Activated T-cell treated with anti-CD3 and anti-CD28 coated beads, Interleukin-2, amount 50 U/mL, for 4 hours (primary cell): ENCODE measurements at regions not wholly inside any gene's neighbourhood (a gene's known extent, or its start where the extent isn't known, plus 50 kb on each side); places are given as distances from the start of the nearest gene placed in this dataset.
A peak's percentile ranks its signal among the peaks of the same experiment; 100 is the strongest.

Source experiments
- ATAC-seq, 2 donors: fragments of 200-7000 bp; cut with Tn5 transposase; one replicate each; pipeline ENCODE4 v1.10.0; 2021
- DNase-seq: peaks from one replicate; pipeline ENCODE4 v3.0.0-alpha.2; 2020
- H3K27me3 Mint-ChIP-seq: one replicate; pipeline ENCODE4 v1.8.0; 2021; ENCODE audit warnings: low read depth, mixed read lengths
- H3K36me3 Mint-ChIP-seq: one replicate; pipeline ENCODE4 v1.8.0; 2022; ENCODE audit warnings: mixed read lengths; ENCODE audit not compliant: insufficient read depth
- H3K4me1 Mint-ChIP-seq: one replicate; pipeline ENCODE4 v1.8.0; 2021; ENCODE audit warnings: low read depth, mixed read lengths
- H3K4me3 Mint-ChIP-seq: one replicate; pipeline ENCODE4 v1.8.0; 2021; ENCODE audit warnings: mild to moderate bottlenecking, moderate library complexity, mixed read lengths
- H3K9me3 Mint-ChIP-seq: one replicate; pipeline ENCODE4 v1.8.0; 2021; ENCODE audit warnings: mixed read lengths

GRCh38 chrX:9134366-9134765, 100.4 kb upstream of the FAM9B start:
- H3K4me3 Mint-ChIP-seq, result no peak overlapping the region
- peaks cover 18% of the 10 kb centered on the region for H3K4me1 Mint-ChIP-seq
- ATAC-seq, result no peak
- H3K27me3 Mint-ChIP-seq, result no peaks in the 10 kb centered on the region
- H3K36me3 Mint-ChIP-seq, result no peaks in the 10 kb centered on the region
- no peak for DNase-seq
- H3K9me3 Mint-ChIP-seq, result no peaks in the 10 kb centered on the region

GRCh38 chrX:9135901-9136510, 102.1 kb upstream of the FAM9B start:
- Mint-ChIP-seq H3K9me3 (no peaks in the 10 kb centered on the region), H3K4me3 (no peak overlapping the region), H3K36me3 (no peaks in the 10 kb centered on the region), H3K4me1 (peaks cover 4% of the 10 kb centered on the region), H3K27me3 (no peaks in the 10 kb centered on the region)
- no peak for ATAC-seq
- no peak for DNase-seq

- DNase-seq (no peak), ATAC-seq (no peak)
- H3K27me3 Mint-ChIP-seq, result no peaks in the 10 kb centered on the region
- no peaks in the 10 kb centered on the region for H3K4me1 Mint-ChIP-seq
- no peaks in the 10 kb centered on the region for H3K36me3 Mint-ChIP-seq
- H3K9me3 Mint-ChIP-seq, result no peaks in the 10 kb centered on the region
- H3K4me3 Mint-ChIP-seq, result no peak overlapping the region
Measured at GRCh38 chrX:9137152-9137551, 103.2 kb upstream of the FAM9B start.

GRCh38 chrX:9141496-9141895, 107.6 kb upstream of the FAM9B start:
- Mint-ChIP-seq H3K4me1 (no peaks in the 10 kb centered on the region), H3K9me3 (no peaks in the 10 kb centered on the region), H3K36me3 (no peaks in the 10 kb centered on the region), H3K27me3 (no peaks in the 10 kb centered on the region), H3K4me3 (no peak overlapping the region)
- ATAC-seq (no peak), DNase-seq (no peak)

- DNase-seq, result no peak
- Mint-ChIP-seq H3K9me3 (no peaks in the 10 kb centered on the region), H3K27me3 (no peaks in the 10 kb centered on the region), H3K36me3 (no peaks in the 10 kb centered on the region), H3K4me1 (no peaks in the 10 kb centered on the region), H3K4me3 (no peak overlapping the region)
- ATAC-seq, result no peak
Measured at GRCh38 chrX:9144701-9145241, 110.8 kb upstream of the FAM9B start.

- no peaks in the 10 kb centered on the region for H3K27me3 Mint-ChIP-seq
- no peak for ATAC-seq
Measured at GRCh38 chrX:9146657-9147056, 112.7 kb upstream of the FAM9B start.

GRCh38 chrX:9147086-9147485, 113.2 kb upstream of the FAM9B start:
- Mint-ChIP-seq H3K27me3 (no peaks in the 10 kb centered on the region), H3K4me1 (no peaks in the 10 kb centered on the region), H3K4me3 (no peak overlapping the region), H3K36me3 (no peaks in the 10 kb centered on the region), H3K9me3 (peaks cover 4% of the 10 kb centered on the region)
- DNase-seq (no peak), ATAC-seq (no peak)

More at GRCh38 chrX:9146657-9147056, 112.7 kb upstream of the FAM9B start:
- no peaks in the 10 kb centered on the region for H3K36me3 Mint-ChIP-seq
- no peaks in the 10 kb centered on the region for H3K4me1 Mint-ChIP-seq
- H3K9me3 Mint-ChIP-seq, result peaks cover under 1% of the 10 kb centered on the region
- DNase-seq, result no peak
- no peak overlapping the region for H3K4me3 Mint-ChIP-seq

- Mint-ChIP-seq H3K4me1 (no peaks in the 10 kb centered on the region), H3K27me3 (no peaks in the 10 kb centered on the region), H3K9me3 (peaks cover 4% of the 10 kb centered on the region), H3K4me3 (no peak overlapping the region), H3K36me3 (no peaks in the 10 kb centered on the region)
- ATAC-seq (no peak), DNase-seq (no peak)
Measured at GRCh38 chrX:9147726-9148125, 113.8 kb upstream of the FAM9B start.

- Mint-ChIP-seq H3K9me3 (peaks cover 4% of the 10 kb centered on the region), H3K27me3 (no peaks in the 10 kb centered on the region), H3K4me3 (no peak overlapping the region), H3K4me1 (peaks cover 7% of the 10 kb centered on the region), H3K36me3 (no peaks in the 10 kb centered on the region)
- DNase-seq, result no peak
- no peak for ATAC-seq
Measured at GRCh38 chrX:9148615-9149399, 114.9 kb upstream of the FAM9B start.

- peaks cover 4% of the 10 kb centered on the region for H3K9me3 Mint-ChIP-seq
- DNase-seq (no peak), ATAC-seq (no peak)
- H3K36me3 Mint-ChIP-seq, result no peaks in the 10 kb centered on the region
- H3K4me1 Mint-ChIP-seq, result peaks cover 9% of the 10 kb centered on the region
- no peaks in the 10 kb centered on the region for H3K27me3 Mint-ChIP-seq
- H3K4me3 Mint-ChIP-seq, result no peak overlapping the region
Measured at GRCh38 chrX:9149501-9150245, 115.7 kb upstream of the FAM9B start.

GRCh38 chrX:9151772-9152307, 117.9 kb upstream of the FAM9B start:
- no peak for ATAC-seq
- Mint-ChIP-seq H3K36me3 (no peaks in the 10 kb centered on the region), H3K4me1 (peaks cover 9% of the 10 kb centered on the region), H3K4me3 (no peak overlapping the region), H3K27me3 (no peaks in the 10 kb centered on the region), H3K9me3 (peaks cover 8% of the 10 kb centered on the region)
- no peak for DNase-seq

- Mint-ChIP-seq H3K4me1 (peaks cover 9% of the 10 kb centered on the region), H3K36me3 (no peaks in the 10 kb centered on the region), H3K9me3 (peaks cover 8% of the 10 kb centered on the region), H3K27me3 (no peaks in the 10 kb centered on the region), H3K4me3 (no peak overlapping the region)
- ATAC-seq (peak; percentile 40 to 43), DNase-seq (no peak)
Measured at GRCh38 chrX:9153300-9153699, 119.4 kb upstream of the FAM9B start.

GRCh38 chrX:9158611-9159010, 124.7 kb upstream of the FAM9B start:
- DNase-seq (no peak), ATAC-seq (no peak)
- peaks cover 4% of the 10 kb centered on the region for H3K9me3 Mint-ChIP-seq
- peaks cover 18% of the 10 kb centered on the region for H3K4me1 Mint-ChIP-seq
- H3K27me3 Mint-ChIP-seq, result no peaks in the 10 kb centered on the region
- H3K4me3 Mint-ChIP-seq, result no peak overlapping the region
- H3K36me3 Mint-ChIP-seq, result no peaks in the 10 kb centered on the region

- Mint-ChIP-seq H3K27me3 (no peaks in the 10 kb centered on the region), H3K9me3 (no peaks in the 10 kb centered on the region), H3K4me3 (no peak overlapping the region), H3K4me1 (peaks cover 29% of the 10 kb centered on the region), H3K36me3 (no peaks in the 10 kb centered on the region)
- ATAC-seq (peak in 1 of 2 donors; percentile 36), DNase-seq (no peak)
Measured at GRCh38 chrX:9160698-9161329, 126.9 kb upstream of the FAM9B start.
